ENCODE measurements at regions not wholly inside any gene's neighbourhood (a gene's known extent, or its start where the extent isn't known, plus 50 kb on each side); places are given as distances from the start of the nearest gene placed in this dataset.

DNA sequence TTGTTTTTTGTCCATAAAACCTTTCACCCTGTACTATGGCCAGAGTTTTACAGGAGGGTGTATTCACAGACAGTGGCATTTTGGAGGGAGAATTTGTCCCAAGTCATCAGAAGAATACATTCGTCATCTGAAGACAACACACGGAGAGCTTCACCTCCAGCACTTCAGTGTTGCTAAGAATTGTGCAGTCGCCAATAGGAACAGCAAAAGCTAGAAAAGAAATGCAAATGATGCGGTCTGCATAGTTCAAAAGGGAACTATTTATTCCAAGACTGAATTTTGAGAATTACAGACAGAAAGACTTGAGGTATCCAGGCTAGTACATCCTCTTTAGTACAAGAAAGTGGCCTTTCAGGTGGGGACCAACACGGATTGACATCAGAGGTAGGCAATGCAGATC, 399.2 kb upstream of the KIF2A start:
- ChIA-PET POLR2A (no interaction called here), CTCF (no interaction called here)
- no peak for DNase-seq (ENCODE audit: extremely low spot score)
- TF ChIP-seq CTCF (IDR thresholded peaks at IDR 0.05; ENCODE audit: control extremely low read depth, extremely low read depth, low read depth, missing control alignments): no peak

GRCh38 chr5:61907995-61908394, 398.0 kb upstream of the KIF2A start:
- ChIA-PET POLR2A (no interaction called here), CTCF (interaction anchor here (1.3 kb wide), 1 partner anchor 10 kb away, joined by 5 read pairs; no protein-coding TSS in a partner anchor)
- no peak for TF ChIP-seq CTCF (IDR thresholded peaks at IDR 0.05; ENCODE audit: control extremely low read depth, extremely low read depth, low read depth, missing control alignments)
- DNase-seq (ENCODE audit: extremely low spot score): no peak

DNA sequence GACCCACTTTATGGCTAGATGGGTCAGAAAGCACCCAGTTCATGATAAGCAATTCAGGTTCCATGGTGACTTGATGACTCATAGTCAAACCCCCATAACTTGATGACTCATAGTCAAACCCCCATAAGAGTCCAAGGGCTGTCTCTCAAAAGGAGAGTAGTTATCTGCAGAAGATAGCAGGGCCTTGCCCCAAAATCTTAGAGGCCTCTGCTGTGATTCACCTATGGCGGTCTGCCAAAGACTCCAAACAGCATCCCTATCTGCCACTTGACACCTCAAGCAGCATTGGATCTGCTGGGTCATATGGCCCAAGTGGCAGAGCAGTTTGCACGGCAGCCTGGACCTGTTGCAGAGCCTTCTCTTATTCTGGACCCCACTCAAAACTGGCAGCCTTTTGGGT, 395.2 kb upstream of the KIF2A start:
- DNase-seq (ENCODE audit: extremely low spot score): no peak
- ChIA-PET POLR2A (no interaction called here), CTCF (no interaction called here)
- no peak for TF ChIP-seq CTCF (IDR thresholded peaks at IDR 0.05; ENCODE audit: control extremely low read depth, extremely low read depth, low read depth, missing control alignments)

- DNase-seq (ENCODE audit: extremely low spot score): no peak
- POLR2A ChIA-PET: no interaction called here
- CTCF ChIA-PET: interaction anchor here (1.3 kb wide), 1 partner anchor 21 kb away, joined by 3 read pairs; no protein-coding TSS in a partner anchor
- TF ChIP-seq CTCF (IDR thresholded peaks at IDR 0.05; ENCODE audit: control extremely low read depth, extremely low read depth, low read depth, missing control alignments): no peak
These were observed 393.4 kb upstream of the KIF2A start for GRCh38 chr5:61912559-61912958.

GRCh38 chr5:61915646-61916045, 390.4 kb upstream of the KIF2A start:
- TF ChIP-seq CTCF (IDR thresholded peaks at IDR 0.05; ENCODE audit: control extremely low read depth, extremely low read depth, low read depth, missing control alignments): no peak
- ChIA-PET POLR2A (no interaction called here), CTCF (no interaction called here)
- no peak for DNase-seq (ENCODE audit: extremely low spot score)

GRCh38 chr5:61916621-61917620, 389.1 kb upstream of the KIF2A start:
- no peak for DNase-seq (ENCODE audit: extremely low spot score)
- POLR2A ChIA-PET: interaction anchor here (0.6 kb wide), 1 partner anchor 51 kb away, joined by 4 read pairs; no protein-coding TSS in a partner anchor
- CTCF ChIA-PET: interaction anchor here (0.9 to 1.4 kb wide), 5 partner anchors 9 to 197 kb away, joined by 3 to 5 read pairs (median 4); no protein-coding TSS in a partner anchor
- TF ChIP-seq CTCF (IDR thresholded peaks at IDR 0.05; ENCODE audit: control extremely low read depth, extremely low read depth, low read depth, missing control alignments): no peak

Measured in GM10248 (cell line).